ENCODE measurements at regions not wholly inside any gene's neighbourhood (a gene's known extent, or its start where the extent isn't known, plus 50 kb on each side); places are given as distances from the start of the nearest gene placed in this dataset.
"Not testable (repeated sequence)": the region's sequence is repeated elsewhere in the genome, so short reads cannot be mapped to it uniquely, and the experiment has no call there.

DNA sequence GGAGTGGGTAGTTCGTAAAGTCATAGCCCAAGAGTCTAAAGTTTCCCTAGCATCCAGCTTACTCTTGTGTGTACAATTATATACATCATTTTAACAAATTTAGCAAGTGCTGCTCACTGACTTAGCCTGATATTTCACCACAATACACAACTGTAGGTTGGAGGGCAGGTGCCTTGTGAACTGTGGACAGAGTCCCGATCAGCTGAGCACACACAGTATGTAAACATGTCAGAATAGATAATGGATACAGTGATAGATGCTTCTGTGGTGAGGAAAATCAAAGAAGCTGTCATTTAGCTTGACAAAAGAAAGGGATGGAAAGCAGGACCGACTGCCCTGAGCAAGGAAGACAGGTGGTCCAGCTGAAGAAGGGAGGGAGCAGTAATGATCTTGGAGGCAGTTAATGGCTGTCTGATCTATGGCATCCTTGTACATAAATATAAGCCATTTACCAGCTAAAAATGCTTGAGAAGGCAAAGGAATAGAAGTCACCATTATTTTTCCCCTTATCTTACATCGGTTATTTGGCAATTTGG, 372.8 kb upstream of the UBE2E3 start:
- no peak for DNase-seq (ENCODE audit: low read depth, low spot score)

DNA sequence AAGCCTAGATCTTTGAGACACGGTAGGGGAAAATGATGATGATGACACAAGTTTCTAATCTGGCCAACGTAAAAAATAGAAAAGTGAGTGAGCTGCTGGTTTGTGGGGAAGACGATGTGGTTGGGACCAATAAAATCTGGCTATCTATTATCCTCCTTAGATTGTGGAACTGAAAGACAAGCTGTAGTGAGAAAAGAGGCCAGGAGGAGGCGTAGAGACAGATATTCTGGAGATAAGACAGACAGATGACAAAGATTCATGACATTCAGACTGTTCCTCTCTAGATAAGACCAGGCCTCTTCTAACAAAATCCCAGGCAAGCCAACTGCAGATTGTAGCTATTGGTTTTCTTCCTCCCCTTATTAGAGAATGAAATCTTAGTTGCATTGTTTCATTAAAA, 376.3 kb upstream of the UBE2E3 start:
- no peak for DNase-seq (ENCODE audit: low read depth, low spot score)

DNA sequence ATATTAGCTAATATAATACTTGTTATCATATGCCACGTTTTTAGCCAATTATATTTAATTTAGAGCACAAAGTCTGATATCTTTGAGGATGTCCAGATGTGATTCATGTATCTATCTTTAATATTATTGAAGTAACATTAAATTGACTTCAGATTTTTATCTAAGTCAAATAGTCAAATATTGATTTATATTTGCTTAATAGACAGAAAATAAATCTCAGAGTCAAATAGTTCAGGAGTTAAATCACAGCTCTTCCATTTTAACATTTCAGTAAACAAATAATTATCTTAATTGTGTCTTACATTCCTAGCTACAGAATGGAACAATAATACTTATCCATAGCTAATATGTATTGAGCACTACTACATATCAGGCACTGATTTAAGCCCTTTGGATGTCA, 379.4 kb upstream of the UBE2E3 start:
- DNase-seq (ENCODE audit: low read depth, low spot score) = no peak

DNA sequence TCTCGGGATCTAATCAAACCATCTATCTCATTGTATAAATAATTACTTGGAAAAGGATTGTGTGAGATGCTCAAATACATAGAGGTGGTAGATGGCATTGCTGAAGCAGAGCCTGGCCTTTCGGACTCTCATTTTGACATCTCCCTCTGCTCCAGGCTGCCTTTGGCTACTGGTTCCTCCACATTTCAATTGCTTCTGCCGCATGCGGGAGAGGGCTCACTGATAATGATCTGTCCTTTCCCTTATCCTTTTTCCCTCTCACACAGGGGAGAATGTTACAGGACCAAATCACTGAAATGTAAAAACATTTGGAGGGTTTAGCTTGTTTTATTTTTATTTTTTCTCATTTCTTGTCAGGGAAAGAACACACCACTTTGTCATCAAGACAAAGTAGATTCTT, 380.6 kb upstream of the UBE2E3 start:
- no peak for DNase-seq (ENCODE audit: low read depth, low spot score)

DNA sequence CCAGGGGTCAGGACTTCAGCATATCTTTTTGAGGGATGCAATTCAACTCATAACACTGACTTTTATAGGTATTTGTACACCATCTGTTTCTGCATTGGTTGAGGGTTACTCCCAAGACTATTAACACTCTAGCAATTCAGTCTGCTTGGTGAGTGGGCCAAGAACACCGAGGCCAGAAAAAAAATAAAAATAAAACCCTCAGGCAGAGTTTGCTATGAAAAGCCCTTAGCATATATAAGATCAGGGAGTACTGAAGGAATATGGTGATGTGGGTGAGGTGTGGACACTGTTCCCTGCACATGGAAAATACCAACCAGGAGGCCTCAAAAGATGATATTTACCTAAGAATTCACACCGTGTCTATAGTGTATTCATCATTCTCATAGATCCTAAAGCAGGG, 383.2 kb upstream of the UBE2E3 start:
- DNase-seq (ENCODE audit: low read depth, low spot score) = no peak

DNA sequence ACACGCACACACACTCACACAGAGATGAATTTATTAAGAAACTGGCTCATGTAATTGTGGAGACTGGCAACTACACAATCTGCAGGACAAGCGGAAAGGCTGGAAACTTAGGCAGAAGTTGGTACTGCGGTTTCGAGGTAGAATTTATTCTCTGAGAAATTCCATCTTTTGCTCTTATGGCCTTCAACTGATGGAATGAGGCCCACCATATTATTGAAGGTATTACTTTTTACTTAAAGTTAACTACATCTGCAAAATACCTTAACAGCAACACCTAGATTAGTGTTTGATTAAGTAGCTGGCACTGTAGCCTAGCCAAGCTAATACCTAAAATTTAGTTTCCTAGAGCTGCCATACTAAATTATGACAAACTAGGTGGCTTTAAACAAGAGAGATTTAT, 384.0 kb upstream of the UBE2E3 start:
- no peak for DNase-seq (ENCODE audit: low read depth, low spot score)

DNA sequence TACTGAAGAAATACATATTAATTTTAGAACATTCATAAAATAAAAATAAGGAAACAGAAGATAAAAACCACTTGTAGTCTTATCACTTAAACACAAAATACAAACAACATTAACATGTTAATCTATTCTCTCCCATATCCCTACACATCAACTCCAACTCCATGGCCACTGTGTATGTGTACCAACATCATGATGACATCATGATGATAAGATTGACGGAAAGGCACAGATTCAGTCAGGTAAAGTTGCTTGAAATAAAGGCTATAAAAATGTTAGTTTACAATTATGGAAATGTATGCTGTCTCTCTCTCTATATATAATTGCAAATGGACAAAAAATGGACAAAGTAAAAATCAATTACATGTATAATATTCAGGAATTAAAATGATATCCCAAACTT, 388.5 kb upstream of the UBE2E3 start:
- DNase-seq (ENCODE audit: low read depth, low spot score) = no peak

DNA sequence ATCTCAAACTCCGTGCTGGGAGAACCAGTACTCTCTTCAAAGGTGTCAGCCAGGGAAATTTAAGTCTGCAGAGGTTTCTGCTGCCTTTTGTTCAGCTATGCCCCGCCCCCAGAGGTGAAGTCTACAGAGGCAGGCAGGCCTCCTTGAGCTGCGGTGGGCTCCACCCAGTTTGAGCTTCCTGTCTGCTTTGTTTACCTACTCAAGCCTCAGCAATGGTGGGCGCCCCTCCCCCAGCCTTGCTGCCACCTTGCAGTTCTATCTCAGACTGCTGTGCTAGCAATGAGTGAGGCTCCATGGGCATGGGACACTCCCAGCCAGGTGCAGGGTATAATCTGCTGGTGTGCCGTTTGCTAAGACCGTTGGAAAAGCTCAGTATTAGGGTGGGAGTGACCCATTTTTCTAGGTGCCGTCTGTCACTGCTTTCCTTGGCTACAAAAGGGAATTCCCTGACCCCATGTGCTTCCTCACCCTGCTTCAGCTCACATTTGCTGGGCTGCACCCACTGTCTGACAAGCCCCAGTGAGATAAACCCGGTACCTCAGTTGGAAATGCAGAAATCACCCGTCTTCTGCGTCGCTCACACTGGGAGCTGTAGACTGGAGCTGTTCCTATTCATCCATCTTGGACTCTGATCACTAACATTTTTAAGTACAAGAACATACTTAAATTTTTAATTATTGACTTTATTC, 389.2 kb upstream of the UBE2E3 start:
- DNase-seq (ENCODE audit: low read depth, low spot score) = not testable (repeated sequence)

DNA sequence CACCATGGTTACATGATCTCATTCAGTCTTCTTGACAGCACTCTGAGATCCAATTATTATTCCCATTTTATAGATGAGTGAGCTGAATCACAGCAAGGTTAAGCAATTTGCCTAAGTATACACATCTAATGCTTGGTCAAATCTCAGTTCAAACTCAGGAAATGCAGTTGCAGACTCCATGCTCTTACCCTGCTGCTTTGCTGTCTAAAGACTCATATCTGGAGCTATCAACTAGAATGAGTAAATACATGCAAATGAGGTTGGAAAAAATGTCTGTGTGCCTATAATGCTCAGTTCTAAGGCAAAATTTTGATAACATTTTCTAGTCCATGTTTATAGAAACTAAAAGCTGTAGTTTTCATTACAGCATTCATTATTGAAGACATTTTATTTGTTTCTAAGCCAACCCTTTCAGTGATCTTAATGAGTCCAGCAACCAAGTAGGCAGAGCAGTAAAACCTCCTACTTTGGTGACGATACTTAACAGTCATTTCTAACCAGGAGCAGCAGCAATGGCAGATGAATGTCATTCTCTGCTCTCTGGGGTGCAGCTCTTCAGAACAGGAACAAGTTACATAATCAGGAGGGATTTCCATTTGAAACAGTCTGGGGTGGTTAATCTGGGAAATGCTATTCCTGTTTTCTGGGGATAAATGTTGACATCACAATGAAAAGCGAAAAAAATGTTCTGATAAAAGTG, 396.8 kb upstream of the UBE2E3 start:
- DNase-seq (ENCODE audit: low read depth, low spot score) = no peak

DNA sequence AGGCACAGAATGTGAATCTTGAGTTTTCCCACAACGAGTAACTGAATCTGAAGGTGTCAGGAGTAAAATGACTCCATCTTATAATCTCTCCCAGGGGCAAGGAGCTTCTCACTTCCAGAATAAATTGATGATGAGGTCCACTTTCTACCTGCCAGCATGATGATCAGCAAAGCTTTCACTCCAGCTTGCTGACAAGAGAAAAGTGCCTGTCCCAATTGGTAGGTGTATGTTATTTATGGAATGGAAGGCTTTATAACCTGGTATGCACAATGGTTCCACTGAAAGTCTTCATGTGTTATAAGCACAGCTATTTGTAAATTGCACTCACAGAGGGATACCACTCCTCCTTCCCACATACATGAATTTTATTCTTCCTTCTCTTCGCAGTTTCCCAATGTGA, 401.0 kb upstream of the UBE2E3 start:
- no peak for DNase-seq (ENCODE audit: low read depth, low spot score)

DNA sequence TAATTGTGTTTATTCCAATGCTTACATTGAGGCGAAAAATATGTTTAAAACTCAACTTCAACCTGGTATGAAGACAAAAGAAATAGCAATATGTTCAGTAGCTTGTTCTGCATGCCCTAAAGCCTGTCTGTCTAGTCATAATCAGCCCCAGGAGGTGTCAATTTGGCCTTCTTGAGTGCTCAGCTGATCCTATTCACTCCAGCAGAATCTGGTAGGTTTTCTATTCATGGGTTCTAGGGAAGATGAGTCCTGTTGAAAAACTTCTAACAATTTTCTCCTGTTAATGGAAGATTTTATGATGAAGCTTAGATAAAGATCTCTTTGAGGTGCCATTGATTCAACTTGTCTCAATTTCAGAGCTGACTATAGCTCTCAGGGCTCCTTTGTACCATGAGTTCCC, 402.0 kb upstream of the UBE2E3 start:
- DNase-seq (ENCODE audit: low read depth, low spot score) = no peak

DNA sequence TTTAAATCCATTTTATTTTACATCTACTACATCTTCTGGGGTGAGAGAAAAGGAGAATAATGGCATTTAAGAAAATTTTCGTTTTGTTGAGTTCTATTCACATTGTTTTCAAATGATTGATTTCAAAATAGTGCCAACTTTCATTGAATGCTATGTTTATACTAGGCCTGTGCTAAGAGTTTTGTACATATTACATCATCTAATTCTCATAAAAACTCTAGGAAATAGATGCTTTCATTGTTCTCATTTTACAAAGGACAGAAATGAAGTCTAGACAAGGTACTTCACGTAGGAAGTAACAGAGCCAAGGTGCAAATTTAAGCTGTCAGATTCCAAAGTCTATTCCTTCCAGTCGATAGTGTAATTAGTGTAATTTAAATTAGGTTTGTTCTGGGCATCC, 402.8 kb upstream of the UBE2E3 start:
- no peak for DNase-seq (ENCODE audit: low read depth, low spot score)

DNA sequence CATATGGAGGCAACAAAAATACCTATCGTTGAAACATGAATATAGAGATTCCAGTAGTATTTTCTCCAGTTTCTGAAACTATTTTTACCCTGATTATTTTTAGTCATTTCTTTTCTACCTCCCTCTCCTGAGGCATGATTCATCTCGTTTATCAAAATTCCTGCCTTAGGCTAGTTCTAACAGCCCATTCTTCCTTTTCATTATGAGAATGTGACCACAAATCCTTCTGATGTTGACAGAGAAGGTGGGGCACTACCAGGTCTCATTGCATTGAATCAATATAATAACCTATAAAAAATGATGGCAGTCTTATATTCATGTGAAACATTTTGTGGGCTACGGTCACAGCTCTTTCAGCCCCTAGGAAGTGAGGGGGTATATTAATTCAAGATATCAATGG, 406.5 kb upstream of the UBE2E3 start:
- no peak for DNase-seq (ENCODE audit: low read depth, low spot score)

DNA sequence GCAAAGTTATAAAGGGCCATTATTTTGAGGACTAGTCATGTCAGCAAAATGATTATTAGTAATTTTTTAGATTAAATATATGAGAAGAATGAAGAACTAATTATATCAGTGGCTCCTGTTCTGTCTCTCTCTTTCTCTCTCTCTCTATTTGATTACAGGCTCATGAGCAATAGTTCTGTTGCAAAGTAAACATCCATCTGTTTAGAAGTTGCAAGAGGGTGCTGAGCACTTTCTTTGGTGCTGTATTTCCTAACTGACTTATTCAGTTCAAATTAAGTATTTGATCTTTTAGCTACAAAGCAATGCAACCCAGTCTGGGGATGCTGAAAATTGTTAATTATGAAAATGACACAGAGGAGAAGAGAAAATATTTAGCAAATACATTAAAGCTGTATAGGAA, 408.1 kb upstream of the UBE2E3 start:
- DNase-seq (ENCODE audit: low read depth, low spot score) = no peak

DNA sequence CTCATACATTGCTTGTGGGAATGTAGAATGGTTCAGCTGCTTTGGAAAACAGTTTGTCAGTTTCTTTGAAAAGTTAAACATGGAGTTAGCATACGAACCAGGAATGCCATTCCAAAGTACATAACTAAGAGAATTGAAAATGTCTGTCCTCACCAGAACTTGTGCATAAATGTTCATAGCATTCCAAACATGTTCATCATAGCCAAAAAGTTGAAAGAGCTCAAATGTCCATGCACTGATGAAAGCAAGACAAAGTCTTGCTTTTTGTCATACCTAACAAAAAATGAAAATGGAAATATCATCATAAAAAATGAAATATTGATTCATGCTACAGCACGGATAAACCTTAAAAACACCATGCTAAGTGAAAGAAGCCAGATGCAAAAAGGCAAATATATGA, 408.8 kb upstream of the UBE2E3 start:
- no peak for DNase-seq (ENCODE audit: low read depth, low spot score)

DNA sequence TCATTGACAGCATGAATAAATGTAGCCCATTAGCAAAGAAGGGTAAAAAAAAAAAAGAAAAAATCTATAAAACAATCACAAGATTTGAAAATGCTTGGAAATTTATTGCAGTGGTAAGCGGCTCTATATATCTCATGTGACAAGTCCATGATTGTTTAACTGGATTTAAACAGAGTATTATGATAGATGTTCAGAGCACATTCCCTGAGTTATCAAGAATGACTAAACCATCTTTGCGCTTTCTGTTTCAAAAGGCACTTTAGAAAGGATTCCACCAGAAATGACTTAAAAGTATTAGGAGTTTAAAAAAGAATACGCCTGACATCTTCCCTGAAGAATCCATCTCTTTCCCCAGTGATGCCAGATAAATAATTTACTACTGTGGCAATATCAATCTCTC, 409.5 kb upstream of the UBE2E3 start:
- DNase-seq (ENCODE audit: low read depth, low spot score) = no peak

DNA sequence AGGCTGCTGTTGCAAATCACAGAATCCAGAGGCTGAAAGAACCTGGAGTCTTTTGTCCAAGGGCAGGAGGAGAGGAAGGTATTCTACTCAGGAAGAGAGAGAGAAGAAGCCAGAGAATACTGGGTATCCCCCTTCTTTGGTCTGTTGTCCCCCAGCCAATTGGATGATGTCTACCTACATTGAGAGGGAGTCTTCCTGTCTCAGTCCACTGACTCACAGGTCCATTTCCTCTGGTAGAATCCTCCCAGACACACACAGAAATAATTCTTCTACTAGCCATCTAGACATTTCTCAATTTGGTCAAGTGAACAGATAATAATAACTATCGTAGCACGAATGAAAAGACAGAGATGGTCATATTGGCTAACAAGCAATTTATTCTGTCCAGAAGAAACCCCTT, 416.4 kb upstream of the UBE2E3 start:
- no peak for DNase-seq (ENCODE audit: low read depth, low spot score)

DNA sequence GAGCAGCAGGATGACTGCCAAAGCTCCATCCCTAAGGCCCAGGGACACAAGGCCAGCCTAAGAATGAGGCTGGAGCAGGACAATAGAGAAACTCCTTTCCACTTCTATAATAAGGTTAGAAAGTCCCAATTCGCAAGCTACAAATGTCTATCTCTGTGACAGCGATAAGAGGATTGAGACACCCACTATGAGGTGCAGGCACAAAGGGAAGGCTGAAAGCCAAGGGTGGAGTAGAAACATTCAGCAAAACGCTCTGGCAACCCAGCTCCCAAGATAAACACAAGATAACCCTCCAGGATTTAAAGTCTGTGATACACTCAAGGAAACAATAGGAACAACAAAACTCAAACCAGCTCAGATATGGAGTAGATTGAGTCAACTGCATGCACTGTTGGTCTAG, 418.0 kb upstream of the UBE2E3 start:
- DNase-seq (ENCODE audit: low read depth, low spot score) = no peak

DNA sequence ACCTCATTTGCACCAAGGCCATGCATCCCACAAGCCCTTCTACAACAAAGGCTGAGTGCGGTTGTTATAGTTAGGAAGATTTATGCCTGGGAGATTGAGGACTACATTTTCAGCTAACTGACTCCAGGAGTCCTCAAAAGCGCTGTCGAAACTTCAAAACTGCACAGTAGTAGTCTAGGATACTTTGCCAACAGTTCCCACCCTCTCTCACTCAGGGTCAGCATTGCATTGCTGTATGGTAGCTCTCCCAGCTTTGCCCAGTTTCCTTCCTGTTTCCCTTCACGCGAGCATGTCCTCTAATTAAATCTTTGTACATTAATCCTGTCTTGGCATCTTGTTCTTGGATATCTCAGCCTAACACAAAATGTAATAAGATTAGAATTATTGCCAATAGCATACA, 420.6 kb upstream of the UBE2E3 start:
- no peak for DNase-seq (ENCODE audit: low read depth, low spot score)

DNA sequence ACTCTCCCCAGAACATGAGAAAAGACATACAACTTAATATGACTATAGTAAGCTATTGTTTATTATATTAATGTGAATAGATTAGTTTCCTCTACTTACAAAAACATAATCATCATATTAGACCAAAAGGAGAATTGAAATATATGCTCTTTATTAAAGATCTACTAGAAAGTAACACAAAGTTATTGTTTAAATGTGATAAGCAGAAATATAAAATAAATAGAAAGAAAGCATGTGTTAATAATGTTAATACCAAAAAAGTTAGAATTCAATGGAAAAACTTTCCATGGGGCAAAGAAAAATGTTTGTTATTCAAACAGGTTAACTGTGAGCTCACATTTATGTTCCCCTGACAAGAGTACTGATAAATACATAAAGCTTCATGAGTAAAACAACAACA, 421.4 kb upstream of the UBE2E3 start:
- DNase-seq (ENCODE audit: low read depth, low spot score) = no peak

DNA sequence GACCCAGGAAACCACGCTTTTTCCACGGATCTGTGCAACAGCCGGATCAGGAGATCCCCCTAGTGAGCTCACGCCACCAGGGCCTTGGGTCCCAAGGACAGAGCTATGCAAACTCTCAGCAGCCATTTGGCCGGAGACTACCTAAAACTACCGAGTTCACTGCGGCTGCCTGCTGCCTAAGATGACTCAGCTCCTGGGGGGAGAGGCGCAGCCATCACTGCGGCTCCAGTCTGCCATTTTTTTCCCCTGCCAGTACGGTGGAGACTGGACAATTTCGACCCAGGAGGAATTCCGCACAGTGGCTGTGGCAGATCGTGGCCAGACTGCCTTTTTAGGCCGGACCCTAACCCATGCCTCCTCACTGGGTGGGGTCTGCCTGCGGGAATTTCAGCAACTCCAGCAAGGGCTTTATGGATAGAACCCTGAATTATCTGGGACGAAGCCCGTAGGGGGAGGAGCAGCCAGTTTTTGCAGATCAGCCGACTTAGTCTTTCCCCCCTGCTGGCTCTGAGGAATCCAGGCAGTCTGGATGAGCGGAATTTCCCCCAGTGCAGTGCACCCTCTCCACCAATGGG, 424.9 kb upstream of the UBE2E3 start:
- no peak for DNase-seq (ENCODE audit: low read depth, low spot score)

DNA sequence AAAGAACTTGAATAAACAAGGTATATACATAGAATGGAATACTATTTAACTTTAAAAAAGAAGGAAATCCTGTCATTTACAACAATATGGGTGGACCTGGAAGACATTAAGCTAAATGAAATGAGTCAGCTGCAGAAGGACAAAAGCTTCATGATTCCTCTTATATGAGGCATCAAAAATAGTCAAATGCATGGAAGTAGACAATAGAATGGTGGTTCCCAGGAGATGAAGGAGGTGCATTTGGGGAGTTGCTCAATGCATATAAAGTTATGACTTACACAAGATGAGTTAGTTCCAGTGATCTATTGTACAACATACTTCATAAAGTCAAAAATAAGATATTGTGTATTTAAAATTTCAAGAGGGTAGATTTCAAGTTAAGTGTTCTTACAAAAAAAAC, 426.1 kb upstream of the UBE2E3 start:
- DNase-seq (ENCODE audit: low read depth, low spot score) = no peak

DNA sequence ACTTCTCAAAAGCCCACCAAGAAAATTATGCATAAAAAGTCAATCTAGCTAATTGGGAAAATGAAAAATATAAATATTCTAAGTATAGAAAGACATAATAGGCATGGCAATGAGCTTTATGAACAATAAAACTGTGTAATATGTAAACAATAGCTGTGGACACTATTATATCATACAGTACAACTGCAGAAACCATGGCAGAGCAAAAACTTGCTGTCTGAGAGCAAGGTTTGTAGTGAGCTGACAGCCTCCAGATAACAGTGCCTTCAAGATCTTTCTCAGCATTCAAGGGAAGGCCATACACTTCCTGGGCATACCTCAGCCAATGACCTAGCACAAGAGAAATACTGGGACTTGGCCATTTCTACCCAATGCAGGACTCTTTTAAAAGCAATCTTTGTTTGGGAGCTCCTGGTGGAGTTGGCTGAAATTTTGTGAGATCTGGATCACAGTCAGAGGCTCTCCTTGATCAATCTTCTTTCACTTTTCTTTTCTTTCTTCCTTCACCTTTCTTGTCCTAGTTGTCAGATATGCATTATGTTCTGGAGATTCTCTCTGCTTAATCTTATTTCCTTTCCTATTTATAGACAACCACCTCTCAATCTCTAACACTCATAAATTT, 427.2 kb upstream of the UBE2E3 start:
- DNase-seq (ENCODE audit: low read depth, low spot score) = no peak

All from activated naive CD8-positive, alpha-beta T cell treated with anti-CD3 and anti-CD28 coated beads, Interleukin-2, amount 50 U/mL, for 16 hours (primary cell).